Karpas-422 (cell line): ENCODE measurements at regions not wholly inside any gene's neighbourhood (a gene's known extent, or its start where the extent isn't known, plus 50 kb on each side); places are given as distances from the start of the nearest gene placed in this dataset.
"Not testable (repeated sequence)": the region's sequence is repeated elsewhere in the genome, so short reads cannot be mapped to it uniquely, and the experiment has no call there.

Experiments
- DNase-seq: peaks from one replicate; pipeline ENCODE4 v3.0.0-alpha.2; 2015
- H2AFZ ChIP-seq: fragments of 200-600 bp; sonication (generic); 2 replicates; pipeline ENCODE4 v1.6.1; 2014; ENCODE audit warnings: antibody characterized with exemption, low read length, mixed read lengths
- H3K27ac ChIP-seq: fragments of 200-600 bp; sonication (generic); 2 replicates; pipeline ENCODE4 v1.5.1; 2014; ENCODE audit warnings: mild to moderate bottlenecking, low read length, moderate library complexity
- H3K27me3 ChIP-seq: fragments of 200-600 bp; sonication (generic); 2 replicates; pipeline ENCODE4 v1.6.1; 2014; ENCODE audit warnings: low read length, mixed read lengths
- H3K36me3 ChIP-seq: fragments of 200-600 bp; sonication (generic); 2 replicates; pipeline ENCODE4 v1.6.1; 2014; ENCODE audit warnings: low read length, mixed read lengths; ENCODE audit not compliant: insufficient read depth
- H3K4me1 ChIP-seq: fragments of 200-600 bp; sonication (generic); 2 replicates; pipeline ENCODE4 v1.6.1; 2014; ENCODE audit warnings: mild to moderate bottlenecking, low read length, mixed read lengths
- H3K4me2 ChIP-seq: fragments of 200-600 bp; sonication (generic); 2 replicates; pipeline ENCODE4 v1.6.1; 2014; ENCODE audit warnings: low read length, low read depth, mild to moderate bottlenecking; ENCODE audit not compliant: poor library complexity, severe bottlenecking
- H3K4me3 ChIP-seq: fragments of 200-600 bp; sonication (generic); 2 replicates; pipeline ENCODE4 v1.5.1; 2014; ENCODE audit warnings: mild to moderate bottlenecking, antibody characterized with exemption, low read length, mixed read lengths
- H3K79me2 ChIP-seq: fragments of 200-600 bp; sonication (generic); 2 replicates; pipeline ENCODE4 v1.6.1; 2014; ENCODE audit warnings: mild to moderate bottlenecking, low read length, mixed read lengths
- H3K9ac ChIP-seq: fragments of 200-600 bp; sonication (generic); 2 replicates; pipeline ENCODE4 v1.6.0; 2014; ENCODE audit warnings: low read length
- H3K9me2 ChIP-seq: fragments of 200-600 bp; sonication (generic), shearing (Covaris generic); replicated peaks from 2 replicates; pipeline ENCODE4 v1.6.0; 2014; ENCODE audit warnings: mild to moderate bottlenecking, low read length, moderate library complexity; ENCODE audit not compliant: insufficient read depth
- H3K9me3 ChIP-seq: fragments of 300-700, 200-600 bp; sonication (generic); 2 replicates; pipeline ENCODE4 v1.6.1; 2014; ENCODE audit warnings: low read length, mixed read lengths
- H4K20me1 ChIP-seq: fragments of 200-600 bp; sonication (generic); 2 replicates; pipeline ENCODE4 v1.6.1; 2014; ENCODE audit warnings: mild to moderate bottlenecking, antibody characterized with exemption, low read length, low read depth; ENCODE audit not compliant: insufficient read depth

- no peaks in the 10 kb centered on the region for H3K79me2 ChIP-seq
- no peaks in the 10 kb centered on the region for H4K20me1 ChIP-seq
- H3K9me3 ChIP-seq: peaks cover 18% of the 10 kb centered on the region
- no peak overlapping the region for H2AFZ ChIP-seq
- no peak overlapping the region for H3K4me3 ChIP-seq
- H3K36me3 ChIP-seq: no peaks in the 10 kb centered on the region
- no peaks in the 10 kb centered on the region for H3K27me3 ChIP-seq
- DNase-seq: no peak
- no peak overlapping the region for H3K9ac ChIP-seq
- no peak overlapping the region for H3K4me2 ChIP-seq
- no peaks in the 10 kb centered on the region for H3K9me2 ChIP-seq
- no peaks in the 10 kb centered on the region for H3K4me1 ChIP-seq
- H3K27ac ChIP-seq: no peak overlapping the region
Measured at GRCh38 chr3:191646242-191646641, 185.3 kb downstream of the PYDC2 start.

- Histone ChIP-seq H3K36me3 (no peaks in the 10 kb centered on the region), H3K27ac (no peak overlapping the region), H4K20me1 (no peaks in the 10 kb centered on the region), H3K9me3 (peaks cover 12% of the 10 kb centered on the region), H3K9me2 (no peaks in the 10 kb centered on the region), H3K79me2 (no peaks in the 10 kb centered on the region), H3K9ac (no peak overlapping the region), H2AFZ (no peak overlapping the region), H3K4me3 (no peak overlapping the region), H3K4me1 (no peaks in the 10 kb centered on the region), H3K4me2 (no peak overlapping the region), H3K27me3 (no peaks in the 10 kb centered on the region)
- no peak for DNase-seq
Measured at GRCh38 chr3:191648787-191649186, 187.8 kb downstream of the PYDC2 start.

GRCh38 chr3:191649626-191650025 lies 188.7 kb downstream of the PYDC2 start:
- H3K79me2 ChIP-seq: no peaks in the 10 kb centered on the region
- no peak for DNase-seq
- no peaks in the 10 kb centered on the region for H3K36me3 ChIP-seq
- no peak overlapping the region for H3K4me3 ChIP-seq
- no peak overlapping the region for H3K4me2 ChIP-seq
- no peak overlapping the region for H3K27ac ChIP-seq
- H3K9me2 ChIP-seq: no peaks in the 10 kb centered on the region
- no peak overlapping the region for H2AFZ ChIP-seq
- H3K9me3 ChIP-seq: peaks cover 12% of the 10 kb centered on the region
- no peaks in the 10 kb centered on the region for H4K20me1 ChIP-seq
- no peak overlapping the region for H3K9ac ChIP-seq
- H3K4me1 ChIP-seq: no peaks in the 10 kb centered on the region
- H3K27me3 ChIP-seq: no peaks in the 10 kb centered on the region

- not testable (repeated sequence) for H3K79me2 ChIP-seq, H3K4me1 ChIP-seq, H3K27ac ChIP-seq, H3K9ac ChIP-seq, H3K4me2 ChIP-seq, H3K9me2 ChIP-seq, DNase-seq, H3K36me3 ChIP-seq, H3K9me3 ChIP-seq, H3K4me3 ChIP-seq, H2AFZ ChIP-seq, H4K20me1 ChIP-seq, H3K27me3 ChIP-seq
Measured at GRCh38 chr3:191658781-191659419, 197.9 kb downstream of the PYDC2 start.

- not testable (repeated sequence) for H3K36me3 ChIP-seq, H2AFZ ChIP-seq, DNase-seq, H3K4me2 ChIP-seq, H3K4me3 ChIP-seq, H3K9ac ChIP-seq, H4K20me1 ChIP-seq, H3K9me3 ChIP-seq, H3K79me2 ChIP-seq, H3K4me1 ChIP-seq, H3K27me3 ChIP-seq, H3K9me2 ChIP-seq, H3K27ac ChIP-seq
Measured at GRCh38 chr3:191662150-191662549, 201.2 kb downstream of the PYDC2 start.

GRCh38 chr3:191680989-191681597 lies 220.1 kb downstream of the PYDC2 start:
- H3K79me2 ChIP-seq: no peaks in the 10 kb centered on the region
- H3K9me2 ChIP-seq: no peaks in the 10 kb centered on the region
- no peaks in the 10 kb centered on the region for H3K4me1 ChIP-seq
- no peak overlapping the region for H3K4me3 ChIP-seq
- no peaks in the 10 kb centered on the region for H3K27me3 ChIP-seq
- H2AFZ ChIP-seq: no peak overlapping the region
- DNase-seq: no peak
- no peaks in the 10 kb centered on the region for H3K36me3 ChIP-seq
- no peak overlapping the region for H3K27ac ChIP-seq
- H3K9me3 ChIP-seq: no peaks in the 10 kb centered on the region
- no peak overlapping the region for H3K4me2 ChIP-seq
- H3K9ac ChIP-seq: no peak overlapping the region
- H4K20me1 ChIP-seq: no peaks in the 10 kb centered on the region

- no peaks in the 10 kb centered on the region for H3K27me3 ChIP-seq
- DNase-seq: no peak
- no peak overlapping the region for H3K4me2 ChIP-seq
- H3K9me2 ChIP-seq: no peaks in the 10 kb centered on the region
- no peaks in the 10 kb centered on the region for H3K4me1 ChIP-seq
- no peak overlapping the region for H3K9ac ChIP-seq
- H4K20me1 ChIP-seq: no peaks in the 10 kb centered on the region
- no peak overlapping the region for H2AFZ ChIP-seq
- H3K36me3 ChIP-seq: no peaks in the 10 kb centered on the region
- H3K4me3 ChIP-seq: no peak overlapping the region
- peaks cover 5% of the 10 kb centered on the region; the same call in 1 of the 2 replicates for H3K9me3 ChIP-seq
- H3K27ac ChIP-seq: no peak overlapping the region
- H3K79me2 ChIP-seq: no peaks in the 10 kb centered on the region
Measured at GRCh38 chr3:191682961-191683360, 222.0 kb downstream of the PYDC2 start.

- Histone ChIP-seq H3K9ac (no peak overlapping the region), H3K27ac (no peak overlapping the region), H3K9me2 (no peaks in the 10 kb centered on the region), H3K4me1 (no peaks in the 10 kb centered on the region), H3K4me2 (no peak overlapping the region), H3K36me3 (no peaks in the 10 kb centered on the region), H3K4me3 (no peak overlapping the region), H4K20me1 (no peaks in the 10 kb centered on the region), H3K9me3 (peaks cover 5% of the 10 kb centered on the region; the same call in 1 of the 2 replicates), H2AFZ (no peak overlapping the region), H3K79me2 (no peaks in the 10 kb centered on the region), H3K27me3 (no peaks in the 10 kb centered on the region)
- no peak for DNase-seq
Measured at GRCh38 chr3:191686626-191687025, 225.7 kb downstream of the PYDC2 start.
